Activated T-helper 1 cell treated with anti-CD3 and anti-CD28 coated beads, Interleukin-2, amount 50 U/mL, for 16 hours (primary cell): ENCODE measurements at regions not wholly inside any gene's neighbourhood (a gene's known extent, or its start where the extent isn't known, plus 50 kb on each side); places are given as distances from the start of the nearest gene placed in this dataset.
"Not testable (repeated sequence)": the region's sequence is repeated elsewhere in the genome, so short reads cannot be mapped to it uniquely, and the experiment has no call there.

ENCODE experiments used
- DNase-seq, 2 donors: peaks; one replicate each; pipeline ENCODE4 v3.0.0-alpha.2; 2020; ENCODE audit warnings: low read depth in 1 of 2, low spot score in 1 of 2

DNA sequence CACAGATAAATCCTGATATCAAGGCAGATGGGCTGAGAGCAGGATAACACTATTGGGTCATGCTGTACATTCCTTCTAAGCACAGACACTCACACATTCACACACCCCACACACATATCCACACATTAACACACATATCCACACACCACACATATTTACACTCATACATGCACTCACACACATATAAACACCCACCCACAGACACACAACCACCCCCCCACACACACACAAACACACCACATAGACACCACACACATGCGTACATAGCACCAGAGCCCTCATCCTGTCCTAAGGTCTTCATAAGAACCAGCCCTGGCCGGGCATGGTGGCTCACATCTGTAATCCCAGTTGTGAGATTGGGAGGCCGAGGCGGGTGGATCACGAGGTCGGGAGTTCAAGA is 322.3 kb upstream of the ADCY2 start:
- DNase-seq = no peak

DNA sequence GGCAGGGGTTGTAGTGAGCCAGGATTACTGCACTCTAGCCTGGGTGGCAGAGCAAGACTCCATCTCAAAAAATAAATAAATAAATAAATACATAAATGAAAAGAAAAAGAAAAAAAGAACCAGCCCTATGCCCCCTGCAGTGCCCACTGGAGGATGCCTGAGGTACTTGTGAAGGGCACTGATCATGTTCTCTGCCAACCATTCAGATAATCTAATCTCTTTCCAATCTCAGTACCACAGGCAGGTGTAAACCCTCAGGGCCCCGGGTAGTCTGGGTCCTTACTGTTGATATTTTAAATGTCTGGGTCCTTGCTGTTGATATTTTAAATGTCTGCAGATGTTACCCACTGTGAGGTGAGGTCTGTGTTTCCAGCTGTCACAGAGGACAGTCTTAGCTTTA is 321.8 kb upstream of the ADCY2 start:
- no peak for DNase-seq

DNA sequence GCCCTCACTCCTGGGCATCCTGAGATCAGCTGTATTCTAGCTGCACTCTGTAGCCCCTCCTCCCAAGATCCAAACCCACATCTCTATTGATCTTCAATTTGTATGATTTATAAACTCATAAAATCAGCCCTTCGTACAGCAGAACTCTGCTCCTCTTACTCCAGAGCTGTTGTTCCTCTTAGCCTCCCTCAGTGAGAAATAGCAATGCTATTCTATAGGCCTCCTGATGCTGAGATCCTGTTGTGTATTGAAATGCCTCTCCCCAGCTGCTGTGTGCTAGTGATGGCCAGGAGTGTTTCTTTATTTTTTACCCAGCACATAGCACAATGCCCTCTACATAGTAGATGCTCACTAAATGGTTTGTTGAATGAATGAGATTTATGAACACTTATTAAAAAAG is 320.5 kb upstream of the ADCY2 start:
- no peak for DNase-seq

DNA sequence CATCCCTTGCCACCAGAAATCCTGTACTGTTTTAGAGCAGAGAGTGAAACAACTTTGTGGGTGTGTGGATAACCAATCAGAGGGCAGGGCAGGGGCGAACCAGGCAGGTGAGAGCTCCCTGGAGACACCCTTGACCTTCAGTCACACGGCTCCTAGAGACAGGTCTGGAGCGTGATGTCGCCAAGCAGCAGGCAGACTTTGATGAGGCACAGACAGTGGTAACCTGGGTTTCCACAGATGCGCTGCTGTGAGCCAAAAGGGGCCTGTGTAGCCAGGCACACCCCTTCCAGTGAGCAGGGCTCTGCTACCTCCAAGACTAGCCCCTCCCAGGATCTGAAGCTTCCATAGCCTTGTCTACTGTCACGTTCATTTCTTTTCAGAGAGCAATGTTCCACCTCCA is 317.8 kb upstream of the ADCY2 start:
- DNase-seq = no peak

DNA sequence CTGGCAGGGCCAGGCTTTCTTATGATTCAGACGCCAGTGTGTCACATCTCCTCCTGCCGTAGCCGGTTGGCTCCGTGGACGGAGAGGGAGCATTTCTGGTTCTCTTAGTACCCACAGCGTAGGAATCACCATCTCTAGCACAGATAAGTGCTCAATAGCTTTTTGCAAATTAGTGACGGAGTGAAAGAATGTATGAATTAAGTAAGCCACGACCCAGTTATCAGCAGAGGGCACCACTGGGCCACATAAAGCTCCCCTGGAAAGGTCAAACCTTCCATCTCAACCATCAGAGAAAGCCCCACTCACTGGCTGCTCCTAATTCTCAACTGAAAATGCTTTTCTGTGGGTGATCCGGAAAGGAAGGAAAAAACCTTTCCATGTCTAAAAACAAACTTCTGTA is 317.0 kb upstream of the ADCY2 start:
- no peak for DNase-seq

DNA sequence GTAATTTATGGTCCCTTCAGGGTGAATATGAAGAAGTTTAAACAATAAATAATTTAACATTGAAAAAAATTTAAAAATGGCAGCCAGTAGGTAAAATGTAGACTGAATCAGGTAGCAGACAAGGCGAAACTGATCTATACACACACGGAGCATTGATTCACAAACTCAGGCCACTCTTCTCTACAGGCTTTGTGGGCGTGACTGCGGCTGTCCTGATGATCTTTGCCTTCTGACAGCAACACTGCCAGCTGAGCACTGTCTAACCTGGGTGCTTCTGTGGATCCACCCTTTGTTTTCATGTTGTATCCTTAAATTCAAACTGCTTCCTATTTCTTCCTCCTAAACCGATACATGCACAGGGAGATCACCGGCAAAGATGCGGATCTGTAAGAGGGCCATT is 315.4 kb upstream of the ADCY2 start:
- no peak for DNase-seq

DNA sequence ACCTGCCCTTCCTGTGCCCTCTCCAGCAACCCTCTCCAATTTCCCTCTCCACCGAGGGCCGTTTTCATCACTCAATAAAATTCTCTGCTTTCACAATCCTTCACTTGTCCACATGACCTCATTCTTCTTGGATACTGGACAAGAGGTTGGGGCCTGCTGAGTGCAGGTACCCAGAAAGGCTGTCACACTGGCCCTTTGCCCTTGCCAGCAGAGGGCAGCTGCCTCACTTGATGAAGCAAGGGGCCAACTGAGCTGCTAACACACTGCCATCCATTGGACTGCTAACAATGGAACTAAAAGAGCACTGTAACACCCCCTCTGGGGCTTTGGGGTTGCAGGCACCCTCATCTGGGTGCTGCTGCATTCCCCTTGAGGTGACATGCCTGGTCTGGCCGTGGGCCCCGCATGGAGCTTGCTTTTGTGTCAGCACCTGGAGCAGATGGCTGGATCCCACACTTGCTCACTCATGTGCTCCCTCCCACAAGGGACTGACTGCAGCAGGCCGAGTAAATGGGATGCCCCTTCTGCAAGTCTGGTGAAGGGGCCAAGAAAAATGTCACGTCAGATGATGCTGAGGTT is 308.1 kb upstream of the ADCY2 start:
- DNase-seq = no peak

DNA sequence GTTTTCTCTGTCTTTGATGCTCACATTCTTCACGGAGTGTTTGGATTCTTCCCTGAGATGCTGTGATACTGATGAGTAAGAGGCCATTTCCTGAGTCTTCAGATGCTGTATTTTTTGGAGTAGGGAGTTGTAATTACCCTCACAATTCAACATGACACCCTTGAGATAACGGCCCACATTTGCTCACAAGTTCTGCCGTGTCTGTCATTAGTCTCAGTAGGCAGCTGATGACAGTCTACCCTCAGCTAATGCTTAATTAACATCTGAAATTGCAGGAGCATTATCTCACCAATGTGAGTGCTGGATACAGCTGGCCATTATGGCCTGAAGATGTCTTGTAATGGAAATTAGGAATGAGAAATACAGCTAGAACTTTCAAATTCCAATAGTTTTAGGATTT is 307.1 kb upstream of the ADCY2 start:
- no peak for DNase-seq

DNA sequence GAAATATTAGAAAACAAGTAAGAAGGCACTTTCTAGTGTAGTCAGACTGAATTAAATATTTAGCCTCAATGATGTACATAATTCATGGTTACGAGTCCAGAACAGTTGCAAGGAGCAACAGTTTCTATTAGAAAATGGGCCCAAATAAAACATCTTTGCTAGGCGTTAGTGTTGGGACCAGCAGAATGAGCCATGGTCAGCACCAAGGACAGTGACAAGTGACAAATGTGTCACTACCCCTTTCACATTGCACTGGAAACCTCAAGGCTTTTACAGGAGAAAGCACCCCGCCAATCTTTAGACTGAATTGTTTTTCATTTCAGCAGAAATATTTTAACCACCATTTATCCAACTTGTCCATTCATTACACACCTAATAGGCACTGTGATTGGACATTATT is 301.3 kb upstream of the ADCY2 start:
- DNase-seq = no peak

DNA sequence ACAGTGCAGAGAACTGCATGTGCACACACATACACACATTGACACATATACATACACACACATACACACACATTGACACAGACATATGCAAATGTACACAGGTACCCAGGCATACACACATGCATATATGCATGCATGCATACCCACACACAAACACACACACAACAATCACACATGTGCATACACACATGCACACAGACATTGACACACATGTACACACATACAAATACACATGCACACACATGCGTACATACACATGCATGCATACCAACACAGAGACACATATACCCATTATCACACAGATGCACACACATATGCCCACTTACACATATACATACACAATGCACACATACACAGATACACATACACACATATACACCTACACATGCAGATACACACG is 299.6 kb upstream of the ADCY2 start:
- DNase-seq = no peak

DNA sequence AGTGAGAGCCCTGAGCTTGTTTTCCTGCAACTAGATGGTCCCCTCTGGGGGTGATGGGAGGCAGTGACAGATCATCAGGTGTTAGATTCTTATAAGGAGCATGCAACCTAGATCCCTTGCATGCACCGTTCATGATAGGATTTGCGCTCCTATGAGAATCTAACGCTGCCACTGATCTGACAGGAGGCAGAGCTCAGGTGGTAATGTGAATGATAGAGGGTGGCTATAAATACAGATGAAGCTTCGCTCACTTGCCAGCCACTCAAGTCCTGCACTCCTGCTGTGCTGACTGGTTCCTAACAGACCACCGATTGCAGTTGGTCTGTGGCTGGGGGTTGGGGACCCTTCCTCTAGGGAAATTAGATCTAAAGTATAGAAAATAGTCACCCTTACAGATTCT is 290.6 kb upstream of the ADCY2 start:
- DNase-seq = no peak

DNA sequence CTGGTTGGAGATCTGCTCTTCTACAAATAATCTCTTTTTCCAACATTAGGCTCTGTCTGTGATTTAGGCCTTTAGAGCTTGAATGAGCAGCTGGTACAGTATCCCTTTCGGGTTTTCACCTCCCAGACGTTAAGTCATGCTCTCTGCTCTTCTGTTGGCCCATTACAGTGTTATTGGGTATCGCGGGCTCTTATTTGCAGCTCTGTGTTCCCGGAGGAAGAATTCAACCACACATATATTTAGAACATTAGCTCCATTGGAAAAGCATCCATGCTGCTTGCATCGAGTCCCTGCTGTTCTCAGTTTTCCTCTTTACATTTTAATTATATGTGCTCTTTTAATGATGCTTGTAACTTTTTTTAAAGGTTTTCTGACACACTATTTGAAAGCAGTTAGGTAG is 278.0 kb upstream of the ADCY2 start:
- no peak for DNase-seq

DNA sequence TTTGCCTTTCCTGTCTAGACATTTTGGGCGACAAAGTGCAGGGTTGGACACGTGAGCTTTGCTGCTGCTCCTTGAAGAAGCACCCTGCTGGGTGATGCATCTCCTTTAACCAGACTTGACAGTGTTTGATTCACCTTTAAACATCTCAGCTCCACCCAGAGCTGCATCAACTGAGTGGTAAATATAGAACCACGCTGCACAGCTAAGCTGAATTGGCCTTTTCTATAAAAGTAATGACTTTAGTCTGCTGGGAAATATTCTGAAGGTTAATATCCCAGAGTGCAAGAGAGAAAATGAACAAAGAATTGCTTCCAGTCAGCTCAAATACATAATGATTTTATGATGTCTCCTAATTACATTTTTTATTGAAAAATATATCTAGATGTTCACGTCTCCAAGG is 264.3 kb upstream of the ADCY2 start:
- DNase-seq = no peak

DNA sequence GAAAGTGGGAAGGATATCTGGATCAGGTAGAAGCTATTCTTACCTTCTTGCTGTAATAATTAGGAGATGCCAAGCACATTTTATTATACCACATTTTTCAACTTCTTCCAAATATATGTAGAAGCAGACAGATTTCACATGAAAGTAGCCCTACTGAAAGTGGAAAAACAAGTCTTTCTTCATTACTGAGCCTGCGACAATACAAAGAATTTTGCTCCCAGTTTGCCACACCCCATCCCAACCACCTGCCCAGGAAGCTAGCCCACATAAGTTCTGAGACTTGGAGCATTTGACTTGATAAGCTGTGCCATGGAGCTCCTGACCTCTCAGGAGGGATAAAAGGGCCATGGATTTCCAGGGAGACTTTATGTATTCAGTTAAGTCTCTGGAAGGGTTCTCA is 249.1 kb upstream of the ADCY2 start:
- no peak for DNase-seq

DNA sequence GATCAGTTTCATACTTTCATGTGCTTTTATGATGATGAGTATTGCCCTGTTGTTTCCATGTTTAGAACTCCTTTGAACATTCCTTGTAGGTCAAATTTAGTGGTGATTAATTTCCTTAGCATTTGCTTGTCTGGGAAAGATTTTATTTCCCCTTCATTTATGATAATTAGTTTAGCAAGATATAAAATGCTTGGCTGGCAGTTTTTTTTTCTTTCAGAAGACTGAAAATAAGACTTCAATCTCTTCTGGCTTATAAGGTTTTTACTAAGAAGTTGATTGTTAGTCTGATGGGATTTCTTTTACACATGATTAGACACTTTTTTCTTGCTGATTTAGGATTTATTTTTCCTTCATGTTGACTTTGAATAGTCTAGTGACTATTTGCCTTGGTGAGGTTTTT is 238.9 kb upstream of the ADCY2 start:
- DNase-seq = no peak

DNA sequence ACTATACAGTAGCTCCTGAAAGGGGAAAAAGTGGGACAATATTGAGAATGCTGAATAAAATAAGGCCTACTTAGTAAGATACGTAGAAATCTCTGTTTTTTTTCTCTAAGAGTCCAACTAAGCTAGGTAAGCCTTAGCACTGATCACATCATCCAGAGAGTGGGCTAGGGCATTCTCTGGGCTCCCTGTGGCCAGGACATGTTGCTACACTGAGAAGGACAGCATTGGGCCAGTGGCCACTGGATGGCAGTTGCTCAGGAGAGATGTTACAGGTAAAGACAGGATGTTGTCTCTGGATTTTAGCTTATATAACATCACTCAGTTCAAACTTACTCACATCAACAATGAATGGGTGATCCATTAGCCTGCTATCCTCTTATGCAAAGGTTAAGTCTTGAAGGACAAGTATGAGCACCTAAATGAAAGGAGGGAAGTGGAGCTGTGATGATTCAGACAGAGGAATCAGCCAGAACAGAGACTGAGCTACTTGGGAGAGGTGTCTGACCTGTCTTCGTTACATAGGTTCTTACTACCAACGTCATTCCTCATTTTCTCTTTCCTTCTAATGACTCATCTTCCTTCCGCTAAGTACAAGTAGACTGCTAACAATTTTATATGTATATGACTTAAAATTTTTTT is 226.6 kb upstream of the ADCY2 start:
- no peak for DNase-seq

DNA sequence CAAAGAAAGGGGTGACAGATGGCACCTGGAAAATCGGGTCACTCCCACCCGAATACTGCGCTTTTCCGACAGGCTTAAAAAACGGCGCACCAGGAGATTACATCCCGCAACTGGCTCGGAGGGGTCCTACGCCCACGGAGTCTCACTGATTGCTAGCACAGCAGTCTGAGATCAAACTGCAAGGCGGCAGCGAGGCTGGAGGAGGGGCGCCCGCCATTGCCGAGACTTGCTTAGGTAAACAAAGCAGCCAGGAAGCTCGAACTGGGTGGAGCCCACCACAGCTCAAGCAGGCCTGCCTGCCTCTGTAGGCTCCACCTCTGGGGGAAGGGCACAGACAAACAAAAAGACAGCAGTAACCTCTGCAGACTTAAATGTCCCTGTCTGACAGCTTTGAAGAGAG is 225.2 kb upstream of the ADCY2 start:
- DNase-seq = not testable (repeated sequence)

DNA sequence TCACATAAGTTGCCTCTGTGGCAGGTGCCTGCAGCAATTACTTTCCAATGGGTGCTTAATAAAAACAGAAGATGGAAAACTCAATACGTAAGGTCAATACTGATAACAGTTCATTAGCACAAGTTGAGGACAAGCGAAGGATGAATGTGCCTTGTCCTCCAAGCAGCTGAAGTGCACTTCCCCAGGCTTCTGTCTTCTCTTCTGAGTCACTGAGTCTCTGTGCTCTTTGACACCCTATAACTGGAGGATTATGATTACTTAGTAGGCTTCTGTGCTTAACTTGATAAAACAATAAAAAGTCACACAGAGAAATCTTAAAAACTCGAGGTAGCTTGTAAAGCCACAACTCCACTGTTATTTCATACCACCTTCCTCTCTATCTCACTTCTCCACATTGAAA is 216.6 kb upstream of the ADCY2 start:
- no peak for DNase-seq

DNA sequence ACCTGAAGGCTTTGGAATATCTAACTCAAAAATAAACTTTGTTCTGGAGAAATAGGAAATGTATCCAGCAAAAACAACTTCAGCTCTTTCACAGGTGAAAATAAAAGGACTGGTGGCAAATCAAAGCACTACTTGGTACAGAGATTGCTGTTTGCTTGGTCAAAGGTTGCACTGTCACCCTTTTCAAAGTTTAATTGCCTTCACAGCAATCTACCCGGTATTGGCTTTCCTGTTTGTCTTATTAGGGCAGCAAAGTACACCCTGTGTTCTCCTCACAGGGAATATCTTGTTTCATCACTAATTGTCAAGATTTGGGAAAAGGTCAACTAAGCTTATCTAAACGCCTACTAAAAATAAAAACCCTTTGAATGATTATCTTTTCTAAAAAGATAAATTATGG is 214.1 kb upstream of the ADCY2 start:
- DNase-seq = no peak

DNA sequence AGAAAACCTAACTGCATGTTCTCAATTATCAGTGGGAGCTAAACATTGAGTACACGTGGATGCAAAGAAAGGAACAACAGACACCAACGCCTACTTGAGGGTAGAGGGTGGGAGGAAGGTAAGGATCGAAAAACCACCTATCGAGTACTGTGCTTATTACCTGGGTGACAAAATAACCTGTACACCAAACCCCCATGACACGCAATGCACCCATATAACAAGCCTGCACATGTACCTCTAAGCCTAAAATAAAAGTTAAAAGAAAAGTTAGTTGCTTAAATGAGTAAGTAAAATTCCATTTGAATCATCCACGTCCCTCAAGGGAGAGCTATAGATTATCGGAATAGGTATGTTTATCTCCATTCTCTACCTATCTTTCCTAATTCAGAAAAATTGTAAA is 210.2 kb upstream of the ADCY2 start:
- DNase-seq = no peak

DNA sequence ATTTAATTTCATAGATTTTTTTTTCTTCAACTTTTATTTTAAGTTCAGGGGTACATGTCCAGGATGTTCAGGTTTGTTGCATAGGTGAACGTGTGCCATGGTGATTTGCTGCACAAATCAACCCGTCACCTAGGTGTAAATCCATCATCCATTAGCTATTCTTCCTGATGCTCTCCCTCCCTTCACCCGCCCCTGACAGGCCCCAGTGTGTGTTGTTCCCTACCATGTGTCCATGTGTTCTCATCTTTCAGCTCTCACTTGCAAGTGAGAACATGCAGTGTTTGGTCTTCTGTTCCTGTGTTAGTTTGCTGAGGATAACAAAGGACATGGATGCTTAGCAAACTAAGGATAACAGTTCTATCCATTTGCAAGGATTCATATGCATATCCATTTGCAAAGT is 209.1 kb upstream of the ADCY2 start:
- DNase-seq = no peak

DNA sequence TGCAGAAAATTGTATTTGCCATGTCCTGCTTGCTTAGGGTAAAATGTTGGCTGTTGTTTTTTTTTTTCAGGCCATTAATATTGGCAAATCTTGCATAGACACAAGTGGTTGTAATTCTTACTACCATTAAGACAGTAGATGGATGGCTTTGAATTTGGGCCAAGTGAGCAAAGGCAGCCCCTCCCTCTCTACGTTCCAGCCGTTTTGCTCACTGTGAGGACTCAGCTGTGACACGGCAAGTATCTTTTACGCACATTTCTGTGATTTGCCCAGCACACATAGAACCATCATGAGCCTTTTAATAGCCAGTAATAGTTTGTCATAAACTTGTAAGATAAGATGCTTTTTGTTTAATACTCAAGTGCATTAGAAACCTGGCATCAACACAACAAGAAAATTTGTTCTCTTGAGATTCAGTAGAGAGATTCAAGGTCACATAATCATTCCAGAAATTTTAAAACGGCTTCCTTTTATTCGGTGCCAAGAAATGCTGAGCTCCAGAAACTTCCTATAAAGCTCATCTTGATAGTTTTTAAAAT is 205.2 kb upstream of the ADCY2 start:
- no peak for DNase-seq

DNA sequence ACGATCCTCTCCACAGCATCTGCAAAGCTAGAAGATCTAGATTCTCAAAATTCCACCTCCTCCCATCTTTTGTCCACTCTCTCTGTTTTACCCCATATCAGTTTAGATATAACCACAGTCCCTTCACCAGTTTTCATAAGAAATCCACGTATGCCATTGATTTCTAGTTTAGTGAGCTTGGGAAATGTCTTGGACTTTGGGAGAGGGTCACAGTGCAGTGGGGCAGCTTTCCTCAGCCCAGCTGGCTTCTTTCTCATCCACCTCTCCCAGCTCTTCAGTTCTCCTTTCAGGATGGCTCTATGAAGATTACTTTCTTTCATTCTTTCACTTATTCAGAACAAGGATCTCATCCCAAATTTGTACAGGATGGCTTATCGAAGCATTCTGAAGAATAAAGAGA is 203.9 kb upstream of the ADCY2 start:
- DNase-seq = no peak
